ENCODE measurements at regions not wholly inside any gene's neighbourhood (a gene's known extent, or its start where the extent isn't known, plus 50 kb on each side); places are given as distances from the start of the nearest gene placed in this dataset.
A peak's percentile ranks its signal among the peaks of the same experiment; 100 is the strongest.

DNA sequence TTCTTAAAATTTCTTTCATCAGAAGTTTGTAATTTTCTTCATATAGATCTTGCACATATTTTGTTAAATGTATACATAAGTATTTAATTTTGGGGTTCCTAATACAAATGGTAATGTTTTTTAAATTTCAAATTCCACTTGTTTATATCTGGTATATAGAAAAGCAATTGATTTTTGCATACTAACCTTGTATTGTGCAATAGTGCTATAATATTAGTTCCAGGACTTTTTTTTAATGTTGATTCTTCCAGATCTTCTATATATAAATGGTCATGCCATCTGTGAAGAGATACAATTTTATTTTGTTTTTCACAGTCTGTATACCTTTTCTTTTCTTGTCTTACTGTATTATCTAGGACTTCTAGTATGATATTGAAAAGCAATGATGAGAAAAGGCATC is 665.0 kb downstream of the OTOL1 start:
- no peaks in the 10 kb centered on the region for H3K27me3 ChIP-seq (replicated peaks; ENCODE audit: insufficient read depth, low read depth, low read length, poor library complexity)
- DNase-seq (ENCODE audit: low spot score) = no peak
- no peak overlapping the region for H3K27ac ChIP-seq (ENCODE audit: low read depth, low read length, poor library complexity, severe bottlenecking)
- H3K4me3 ChIP-seq (ENCODE audit: low read depth, low read length, poor library complexity, severe bottlenecking) = no peak overlapping the region
- ChIA-PET CTCF (no interaction called here), POLR2A (ENCODE audit: low non-redundant PET) (no interaction called here)
- H3K36me3 ChIP-seq (ENCODE audit: insufficient read depth, low read length, poor library complexity, severe bottlenecking) = no peaks in the 10 kb centered on the region
- TF ChIP-seq EZH2 (IDR thresholded peaks at IDR 0.05; ENCODE audit: borderline replicate concordance, low read depth, low read length, poor library complexity, severe bottlenecking) = no peak
- TF ChIP-seq, protein P1, sequence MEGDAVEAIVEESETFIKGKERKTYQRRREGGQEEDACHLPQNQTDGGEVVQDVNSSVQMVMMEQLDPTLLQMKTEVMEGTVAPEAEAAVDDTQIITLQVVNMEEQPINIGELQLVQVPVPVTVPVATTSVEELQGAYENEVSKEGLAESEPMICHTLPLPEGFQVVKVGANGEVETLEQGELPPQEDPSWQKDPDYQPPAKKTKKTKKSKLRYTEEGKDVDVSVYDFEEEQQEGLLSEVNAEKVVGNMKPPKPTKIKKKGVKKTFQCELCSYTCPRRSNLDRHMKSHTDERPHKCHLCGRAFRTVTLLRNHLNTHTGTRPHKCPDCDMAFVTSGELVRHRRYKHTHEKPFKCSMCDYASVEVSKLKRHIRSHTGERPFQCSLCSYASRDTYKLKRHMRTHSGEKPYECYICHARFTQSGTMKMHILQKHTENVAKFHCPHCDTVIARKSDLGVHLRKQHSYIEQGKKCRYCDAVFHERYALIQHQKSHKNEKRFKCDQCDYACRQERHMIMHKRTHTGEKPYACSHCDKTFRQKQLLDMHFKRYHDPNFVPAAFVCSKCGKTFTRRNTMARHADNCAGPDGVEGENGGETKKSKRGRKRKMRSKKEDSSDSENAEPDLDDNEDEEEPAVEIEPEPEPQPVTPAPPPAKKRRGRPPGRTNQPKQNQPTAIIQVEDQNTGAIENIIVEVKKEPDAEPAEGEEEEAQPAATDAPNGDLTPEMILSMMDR (conservative IDR thresholded peaks at IDR 0.05; ENCODE audit: low read depth, low read length) = no peak
- no TSS peak for BruUV-seq (replicated peaks)
- no peaks in the 10 kb centered on the region for H3K4me1 ChIP-seq (ENCODE audit: insufficient read depth, low read length, poor library complexity, severe bottlenecking)
- intact Hi-C loops (cut with micrococcal nuclease; ENCODE audit: unreplicated experiment) = no loop called here
- no peaks in the 10 kb centered on the region for H3K9me3 ChIP-seq (ENCODE audit: low read depth, low read length, poor library complexity, severe bottlenecking)

DNA sequence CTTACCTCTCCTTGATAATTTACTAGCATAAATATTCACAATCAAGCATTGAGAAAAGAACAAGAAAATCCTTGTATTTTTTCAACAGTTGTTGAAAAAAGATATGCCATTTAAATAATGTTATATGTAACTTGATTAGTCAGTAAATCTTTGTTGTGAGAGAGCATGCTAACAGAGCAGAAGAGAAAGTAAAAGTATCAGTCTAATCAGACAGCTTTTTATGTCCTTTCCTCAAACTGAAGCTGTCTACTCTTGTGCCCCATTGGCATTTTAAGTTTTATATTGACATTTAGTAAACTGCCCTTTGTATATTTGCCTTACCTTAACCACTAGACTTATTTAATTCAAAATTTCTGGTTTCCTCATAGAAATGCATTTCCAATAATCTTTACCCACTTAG is 668.7 kb downstream of the OTOL1 start:
- BruUV-seq (replicated peaks) = no TSS peak
- ChIA-PET POLR2A (ENCODE audit: low non-redundant PET) (no interaction called here), CTCF (no interaction called here)
- H3K27ac ChIP-seq (ENCODE audit: low read depth, low read length, poor library complexity, severe bottlenecking) = no peak overlapping the region
- H3K36me3 ChIP-seq (ENCODE audit: insufficient read depth, low read length, poor library complexity, severe bottlenecking) = no peaks in the 10 kb centered on the region
- no peaks in the 10 kb centered on the region for H3K9me3 ChIP-seq (ENCODE audit: low read depth, low read length, poor library complexity, severe bottlenecking)
- intact Hi-C loops (cut with micrococcal nuclease; ENCODE audit: unreplicated experiment) = no loop called here
- DNase-seq (ENCODE audit: low spot score) = no peak
- no peaks in the 10 kb centered on the region for H3K27me3 ChIP-seq (replicated peaks; ENCODE audit: insufficient read depth, low read depth, low read length, poor library complexity)
- H3K4me1 ChIP-seq (ENCODE audit: insufficient read depth, low read length, poor library complexity, severe bottlenecking) = peaks cover 2% of the 10 kb centered on the region
- no peak for TF ChIP-seq EZH2 (IDR thresholded peaks at IDR 0.05; ENCODE audit: borderline replicate concordance, low read depth, low read length, poor library complexity, severe bottlenecking)
- TF ChIP-seq, protein P1 (conservative IDR thresholded peaks at IDR 0.05; ENCODE audit: low read depth, low read length) = no peak
- H3K4me3 ChIP-seq (ENCODE audit: low read depth, low read length, poor library complexity, severe bottlenecking) = no peak overlapping the region

DNA sequence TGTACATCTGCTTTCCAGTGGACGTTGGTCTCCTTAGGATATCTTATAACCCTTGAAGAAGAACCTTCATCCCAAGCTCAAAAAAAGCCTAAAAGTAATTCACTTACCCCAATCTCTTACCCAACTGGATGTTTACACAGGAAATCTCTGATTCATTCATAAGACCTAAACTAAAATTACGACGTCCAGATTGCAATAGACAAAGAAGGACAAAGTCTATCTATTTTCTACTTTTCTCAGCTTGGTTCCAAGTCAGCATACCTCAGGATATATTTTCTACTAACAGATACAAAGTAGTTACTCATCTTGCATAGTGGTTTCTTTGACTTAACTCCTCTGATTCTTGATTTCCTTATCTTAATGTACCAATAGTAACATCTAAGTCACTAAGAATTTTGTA is 669.9 kb downstream of the OTOL1 start:
- TF ChIP-seq EZH2 (IDR thresholded peaks at IDR 0.05; ENCODE audit: borderline replicate concordance, low read depth, low read length, poor library complexity, severe bottlenecking) = no peak
- H3K4me1 ChIP-seq (ENCODE audit: insufficient read depth, low read length, poor library complexity, severe bottlenecking) = peaks cover 5% of the 10 kb centered on the region
- no peaks in the 10 kb centered on the region for H3K9me3 ChIP-seq (ENCODE audit: low read depth, low read length, poor library complexity, severe bottlenecking)
- no peaks in the 10 kb centered on the region for H3K36me3 ChIP-seq (ENCODE audit: insufficient read depth, low read length, poor library complexity, severe bottlenecking)
- ChIA-PET CTCF (no interaction called here), POLR2A (ENCODE audit: low non-redundant PET) (no interaction called here)
- intact Hi-C loops (cut with micrococcal nuclease; ENCODE audit: unreplicated experiment) = no loop called here
- H3K4me3 ChIP-seq (ENCODE audit: low read depth, low read length, poor library complexity, severe bottlenecking) = no peak overlapping the region
- no TSS peak for BruUV-seq (replicated peaks)
- H3K27me3 ChIP-seq (replicated peaks; ENCODE audit: insufficient read depth, low read depth, low read length, poor library complexity) = no peaks in the 10 kb centered on the region
- peak; percentile 19 for DNase-seq (ENCODE audit: low spot score)
- H3K27ac ChIP-seq (ENCODE audit: low read depth, low read length, poor library complexity, severe bottlenecking) = no peak overlapping the region

- no TSS peak for BruUV-seq (replicated peaks)
- POLR2A ChIA-PET (ENCODE audit: low non-redundant PET) = no interaction called here
- no peak overlapping the region for H3K4me3 ChIP-seq (ENCODE audit: low read depth, low read length, poor library complexity, severe bottlenecking)
- no peaks in the 10 kb centered on the region for H3K36me3 ChIP-seq (ENCODE audit: insufficient read depth, low read length, poor library complexity, severe bottlenecking)
- H3K9me3 ChIP-seq (ENCODE audit: low read depth, low read length, poor library complexity, severe bottlenecking) = peaks cover 5% of the 10 kb centered on the region
- peaks cover 5% of the 10 kb centered on the region for H3K4me1 ChIP-seq (ENCODE audit: insufficient read depth, low read length, poor library complexity, severe bottlenecking)
- no peak for TF ChIP-seq EZH2 (IDR thresholded peaks at IDR 0.05; ENCODE audit: borderline replicate concordance, low read depth, low read length, poor library complexity, severe bottlenecking)
- TF ChIP-seq, protein P1 (conservative IDR thresholded peaks at IDR 0.05; ENCODE audit: low read depth, low read length) = no peak
- H3K27ac ChIP-seq (ENCODE audit: low read depth, low read length, poor library complexity, severe bottlenecking) = no peak overlapping the region
- CTCF ChIA-PET = no interaction called here
- intact Hi-C loops (cut with micrococcal nuclease; ENCODE audit: unreplicated experiment) = no loop called here
- H3K27me3 ChIP-seq (replicated peaks; ENCODE audit: insufficient read depth, low read depth, low read length, poor library complexity) = no peaks in the 10 kb centered on the region
- no peak for DNase-seq (ENCODE audit: low spot score)
These were observed 672.1 kb downstream of the OTOL1 start for GRCh38 chr3:162168715-162169114.

Data from A673 (cell line).